ENCODE measurements at regions not wholly inside any gene's neighbourhood (a gene's known extent, or its start where the extent isn't known, plus 50 kb on each side); places are given as distances from the start of the nearest gene placed in this dataset.

DNA sequence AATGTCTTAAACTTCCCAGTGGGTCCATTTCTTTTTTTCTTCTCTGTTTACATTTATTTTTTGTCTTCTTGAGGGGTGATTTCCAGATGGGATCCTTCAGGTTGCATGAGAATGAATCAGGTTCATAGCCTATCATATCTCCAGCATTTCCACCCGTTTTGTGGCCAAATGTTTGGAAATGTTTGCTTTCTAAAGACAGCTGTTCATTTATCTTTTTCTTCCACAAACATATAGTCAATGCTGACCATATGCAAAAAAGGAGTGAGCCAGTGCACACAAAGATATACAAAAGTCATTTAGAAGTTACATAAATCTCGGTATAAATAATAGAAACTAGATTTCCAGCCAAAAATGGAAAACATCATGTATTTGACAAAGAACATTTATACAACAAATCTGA is 71.6 kb upstream of the STC2 start:
- no peak for TF ChIP-seq RAD21 (IDR thresholded peaks at IDR 0.05 in 1 of 2, conservative IDR thresholded peaks at IDR 0.05 in 1 of 2; ENCODE audit: low read depth in 2 of 2, low read length in 2 of 2)
- TF ChIP-seq, protein P1, sequence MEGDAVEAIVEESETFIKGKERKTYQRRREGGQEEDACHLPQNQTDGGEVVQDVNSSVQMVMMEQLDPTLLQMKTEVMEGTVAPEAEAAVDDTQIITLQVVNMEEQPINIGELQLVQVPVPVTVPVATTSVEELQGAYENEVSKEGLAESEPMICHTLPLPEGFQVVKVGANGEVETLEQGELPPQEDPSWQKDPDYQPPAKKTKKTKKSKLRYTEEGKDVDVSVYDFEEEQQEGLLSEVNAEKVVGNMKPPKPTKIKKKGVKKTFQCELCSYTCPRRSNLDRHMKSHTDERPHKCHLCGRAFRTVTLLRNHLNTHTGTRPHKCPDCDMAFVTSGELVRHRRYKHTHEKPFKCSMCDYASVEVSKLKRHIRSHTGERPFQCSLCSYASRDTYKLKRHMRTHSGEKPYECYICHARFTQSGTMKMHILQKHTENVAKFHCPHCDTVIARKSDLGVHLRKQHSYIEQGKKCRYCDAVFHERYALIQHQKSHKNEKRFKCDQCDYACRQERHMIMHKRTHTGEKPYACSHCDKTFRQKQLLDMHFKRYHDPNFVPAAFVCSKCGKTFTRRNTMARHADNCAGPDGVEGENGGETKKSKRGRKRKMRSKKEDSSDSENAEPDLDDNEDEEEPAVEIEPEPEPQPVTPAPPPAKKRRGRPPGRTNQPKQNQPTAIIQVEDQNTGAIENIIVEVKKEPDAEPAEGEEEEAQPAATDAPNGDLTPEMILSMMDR (IDR thresholded peaks at IDR 0.05; ENCODE audit: control extremely low read depth in 1 of 3, insufficient read depth in 1 of 3, low read depth in 1 of 3, low read length in 3 of 3) = no peak

All from H1 (cell line).